SK-N-SH (cell line): ENCODE measurements at regions not wholly inside any gene's neighbourhood (a gene's known extent, or its start where the extent isn't known, plus 50 kb on each side); places are given as distances from the start of the nearest gene placed in this dataset.

Experiments used
- CTCF ChIA-PET: fragments of 300-600, 350-600 bp; formaldehyde crosslinking; extraction: SDS; loops from one replicate; lab custom pipeline; 2021; lab: Yijun Ruan, JAX
- POLR2A ChIA-PET: fragments of 350-600 bp; sonication (Branson Sonifier 250); formaldehyde crosslinking; extraction: SDS; loops from one replicate; lab custom pipeline; 2020; ENCODE audit warnings: antibody characterized with exemption, inconsistent platforms; lab: Yijun Ruan, JAX
- DNase-seq: peaks from one replicate; pipeline ENCODE4 v3.0.0; 2012
- H2AFZ ChIP-seq: fragments of 200-600 bp; sonication (generic); 2 replicates; pipeline ENCODE4 v1.8.1; 2016; ENCODE audit warnings: antibody characterized with exemption, mild to moderate bottlenecking, low read depth
- H3F3A ChIP-seq: fragments of 200-600 bp; sonication (generic); replicated peaks from 2 replicates; pipeline ENCODE3; 2016; ENCODE audit warnings: antibody characterized with exemption, mild to moderate bottlenecking; ENCODE audit not compliant: insufficient read depth
- H3K27ac ChIP-seq, 2 experiments: fragments of 200-500 bp in 1 of 2; fragments of 200-600 bp in 1 of 2; sonication (Bioruptor generic) in 1 of 2; sonication (generic), shearing (Covaris generic) in 1 of 2; 2 replicates each; pipeline versions ENCODE4 v1.5.1 to v1.6.1; 2014 to 2016; ENCODE audit warnings: low read depth in 2 of 2, inconsistent platforms in 1 of 2, low read length in 1 of 2, mild to moderate bottlenecking in 1 of 2, mixed read lengths in 1 of 2
- H3K27me3 ChIP-seq: fragments of 200-600 bp; sonication (generic), shearing (Covaris generic); 2 replicates; pipeline ENCODE4 v1.6.1; 2016; ENCODE audit warnings: mixed run types; ENCODE audit not compliant: insufficient read depth
- H3K36me3 ChIP-seq, 2 experiments: fragments of 200-500 bp in 1 of 2; fragments of 200-600 bp in 1 of 2; sonication (Bioruptor generic) in 1 of 2; sonication (generic) in 1 of 2; replicated peaks in 1 of 2; 2 replicates each; pipeline versions ENCODE3 to v1.5.1; 2014 to 2016; ENCODE audit warnings: low read length in 1 of 2, mild to moderate bottlenecking in 1 of 2; ENCODE audit not compliant: insufficient read depth in 2 of 2, control insufficient read depth in 1 of 2
- H3K4me1 ChIP-seq, 2 experiments: fragments of 200-500 bp in 1 of 2; fragments of 200-600 bp in 1 of 2; sonication (Bioruptor generic) in 1 of 2; sonication (generic), shearing (Covaris generic) in 1 of 2; 2 replicates each; pipeline versions ENCODE4 v1.5.1 to v1.6.1; 2014 to 2016; ENCODE audit warnings: low read depth in 1 of 2, low read length in 1 of 2, mixed run types in 1 of 2; ENCODE audit not compliant: insufficient read depth in 2 of 2, control insufficient read depth in 1 of 2
- H3K4me2 ChIP-seq: fragments of 200-600 bp; sonication (generic), shearing (Covaris generic); 2 replicates; pipeline ENCODE4 v1.6.1; 2017; ENCODE audit warnings: mixed run types
- H3K4me3 ChIP-seq, 2 experiments: fragments of 200-500 bp in 1 of 2; fragments of 200-600 bp in 1 of 2; sonication (Bioruptor generic) in 1 of 2; sonication (generic), shearing (Covaris generic) in 1 of 2; 2 replicates each; pipeline versions ENCODE4 v1.5.1 to v1.8.1; 2014 to 2016; ENCODE audit warnings: low read depth in 2 of 2, inconsistent platforms in 1 of 2, low read length in 1 of 2, mild to moderate bottlenecking in 1 of 2, mixed read lengths in 1 of 2, moderate library complexity in 1 of 2
- H3K79me2 ChIP-seq: fragments of 200-600 bp; sonication (generic); 2 replicates; pipeline ENCODE4 v1.8.1; 2017; ENCODE audit warnings: mild to moderate bottlenecking; ENCODE audit not compliant: insufficient read depth
- H3K9ac ChIP-seq: fragments of 200-600 bp; sonication (generic); 2 replicates; pipeline ENCODE4 v1.6.1; 2017; ENCODE audit warnings: mixed run types
- H3K9me2 ChIP-seq: fragments of 200-600 bp; sonication (generic); 2 replicates; pipeline ENCODE4 v1.6.1; 2017; ENCODE audit warnings: mixed run types
- H3K9me3 ChIP-seq: fragments of 200-600 bp; sonication (generic); 2 replicates; pipeline ENCODE4 v1.6.1; 2017; ENCODE audit warnings: mixed run types, mild to moderate bottlenecking, moderate library complexity
- H4K20me1 ChIP-seq: fragments of 200-600 bp; sonication (generic); 2 replicates; pipeline ENCODE4 v1.6.1; 2017; ENCODE audit warnings: mild to moderate bottlenecking, mixed run types; ENCODE audit not compliant: insufficient read depth
- ELF1 ChIP-seq: IDR thresholded peaks from 2 replicates; pipeline ENCODE4 v1.4.0; 2012
- EP300 ChIP-seq, 2 experiments: IDR thresholded peaks; 2 replicates each; pipeline versions ENCODE4 v1.4.0 to v1.6.1; 2012; ENCODE audit warnings: borderline replicate concordance in 1 of 2, low read depth in 1 of 2, low read length in 1 of 2
- EZH2phosphoT487 ChIP-seq: fragments of 200-600 bp; sonication (generic); IDR thresholded peaks from 2 replicates; pipeline ENCODE4 v1.6.1; 2017; ENCODE audit warnings: low read depth, mixed run types, mild to moderate bottlenecking, antibody characterized with exemption, moderate library complexity, borderline replicate concordance
- FOXM1 ChIP-seq: IDR thresholded peaks from 2 replicates; pipeline ENCODE4 v1.4.0; 2012; ENCODE audit warnings: low read depth, mild to moderate bottlenecking
- GABPA ChIP-seq: IDR thresholded peaks from 2 replicates; pipeline ENCODE4 v1.4.0; 2012; ENCODE audit warnings: low read depth, mild to moderate bottlenecking
- JUND ChIP-seq: IDR thresholded peaks from 2 replicates; pipeline ENCODE4 v1.4.0; 2012
- MEF2A ChIP-seq: IDR thresholded peaks from 2 replicates; pipeline ENCODE4 v1.4.0; 2012; ENCODE audit warnings: low read depth, borderline replicate concordance
- MXI1 ChIP-seq: IDR thresholded peaks from 2 replicates; pipeline ENCODE4 v1.6.1; 2012; ENCODE audit warnings: mild to moderate bottlenecking, low read depth, low read length, improper control_type of control experiment
- NFIC ChIP-seq: IDR thresholded peaks from 2 replicates; pipeline ENCODE4 v1.4.0; 2012; ENCODE audit warnings: borderline replicate concordance
- NRF1 ChIP-seq: IDR thresholded peaks from 2 replicates; pipeline ENCODE4 v1.6.1; 2012; ENCODE audit warnings: low read depth, mild to moderate bottlenecking, low read length
- POLR2AphosphoS5 ChIP-seq: IDR thresholded peaks from 2 replicates; pipeline ENCODE4 v1.6.1; 2012; ENCODE audit warnings: low read depth, low read length
- RAD21 ChIP-seq: IDR thresholded peaks from 2 replicates; pipeline ENCODE4 v1.6.1; 2012; ENCODE audit warnings: mild to moderate bottlenecking, low read length
- RCOR1 ChIP-seq: fragments of 150-350 bp; IDR thresholded peaks from 2 replicates; pipeline ENCODE4 v1.6.1; 2017; ENCODE audit warnings: antibody characterized with exemption, low read length
- RFX5 ChIP-seq: IDR thresholded peaks from 2 replicates; pipeline ENCODE4 v1.6.1; 2012; ENCODE audit warnings: mild to moderate bottlenecking, improper control_type of control experiment, low read length
- SIN3A ChIP-seq: IDR thresholded peaks from 2 replicates; pipeline ENCODE4 v1.6.1; 2012; ENCODE audit warnings: low read depth, mild to moderate bottlenecking, low read length, moderate library complexity, borderline replicate concordance
- SMC3 ChIP-seq: IDR thresholded peaks from 2 replicates; pipeline ENCODE4 v1.6.1; 2012; ENCODE audit warnings: low read depth, low read length, improper control_type of control experiment
- TAF1 ChIP-seq: IDR thresholded peaks from 2 replicates; pipeline ENCODE4 v1.6.1; 2012; ENCODE audit warnings: low read depth, mild to moderate bottlenecking, low read length, moderate library complexity, borderline replicate concordance
- TCF12 ChIP-seq: IDR thresholded peaks from 2 replicates; pipeline ENCODE4 v1.4.0; 2012
- YY1 ChIP-seq: IDR thresholded peaks from 2 replicates; pipeline ENCODE4 v1.4.0; 2012; ENCODE audit warnings: low read depth, mild to moderate bottlenecking
- WGBS: methylation state at CpG from one replicate; pipeline ENCODE4 v1.1.6; 2017; ENCODE audit warnings: low lambda C conversion rate; 5-methylcytosine and 5-hydroxymethylcytosine counted together
- TF ChIP-seq, protein P1 (sequence below): IDR thresholded peaks from 2 replicates; pipeline ENCODE4 v1.4.0; 2012; ENCODE audit warnings: low read depth, borderline replicate concordance
- TF ChIP-seq, protein P2 (sequence below): IDR thresholded peaks from 2 replicates; pipeline ENCODE4 v1.4.0; 2012; ENCODE audit warnings: low read depth
- TF ChIP-seq, protein P3 (sequence below): fragments of 150-350 bp; IDR thresholded peaks from 2 replicates; pipeline ENCODE4 v1.6.1; 2016; ENCODE audit warnings: mild to moderate bottlenecking, low read depth, low read length

DNA sequence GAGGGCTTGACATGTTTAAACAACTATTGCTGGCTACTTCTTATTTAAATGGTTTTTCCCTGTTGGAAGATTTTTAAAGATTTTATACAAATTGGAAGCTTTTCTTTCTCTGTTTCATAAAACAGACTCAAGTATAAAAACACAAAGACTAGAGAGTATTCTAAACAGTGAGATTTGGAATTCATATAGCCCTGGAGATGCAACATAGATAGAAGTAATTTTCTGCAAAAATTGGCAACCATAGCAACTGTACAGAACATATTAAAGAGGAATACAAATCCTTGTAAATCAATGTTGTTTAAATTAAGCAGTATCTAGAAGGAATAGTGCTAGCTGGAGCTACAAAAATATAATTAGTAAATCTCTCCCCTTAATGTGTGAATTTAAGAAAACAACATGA lies 2612.9 kb upstream of the PCDH20 start:
- no peak overlapping the region for H2AFZ ChIP-seq
- H3F3A ChIP-seq: no peaks in the 10 kb centered on the region
- CTCF ChIA-PET: no interaction called here
- no peaks in the 10 kb centered on the region for H4K20me1 ChIP-seq
- no peaks in the 10 kb centered on the region for H3K4me1 ChIP-seq
- H3K9me3 ChIP-seq: no peaks in the 10 kb centered on the region
- no peak overlapping the region for H3K9ac ChIP-seq
- no peaks in the 10 kb centered on the region for H3K9me2 ChIP-seq
- POLR2A ChIA-PET: no interaction called here
- no peak for TF ChIP-seq EP300 (IDR thresholded peaks at IDR 0.05; ENCODE audit: borderline replicate concordance in 1 of 2, low read depth in 1 of 2, low read length in 1 of 2)
- TF ChIP-seq JUND: no peak
- no peak for TF ChIP-seq TAF1
- TF ChIP-seq, protein P1, sequence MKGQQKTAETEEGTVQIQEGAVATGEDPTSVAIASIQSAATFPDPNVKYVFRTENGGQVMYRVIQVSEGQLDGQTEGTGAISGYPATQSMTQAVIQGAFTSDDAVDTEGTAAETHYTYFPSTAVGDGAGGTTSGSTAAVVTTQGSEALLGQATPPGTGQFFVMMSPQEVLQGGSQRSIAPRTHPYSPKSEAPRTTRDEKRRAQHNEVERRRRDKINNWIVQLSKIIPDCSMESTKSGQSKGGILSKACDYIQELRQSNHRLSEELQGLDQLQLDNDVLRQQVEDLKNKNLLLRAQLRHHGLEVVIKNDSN: no peak
- no peak overlapping the region for H3K4me3 ChIP-seq
- H3K4me2 ChIP-seq: no peak overlapping the region
- no peaks in the 10 kb centered on the region for H3K27me3 ChIP-seq
- H3K27ac ChIP-seq: no peak overlapping the region
- no peak for DNase-seq
- no peaks in the 10 kb centered on the region for H3K36me3 ChIP-seq
- no peaks in the 10 kb centered on the region for H3K79me2 ChIP-seq

- Histone ChIP-seq H3K9ac (no peak overlapping the region), H3F3A (no peaks in the 10 kb centered on the region), H3K4me3 (no peak overlapping the region), H3K9me2 (no peaks in the 10 kb centered on the region), H4K20me1 (no peaks in the 10 kb centered on the region), H3K27ac (no peak overlapping the region), H3K4me2 (no peak overlapping the region), H3K9me3 (no peaks in the 10 kb centered on the region), H2AFZ (no peak overlapping the region), H3K36me3 (no peaks in the 10 kb centered on the region), H3K4me1 (no peaks in the 10 kb centered on the region), H3K27me3 (no peaks in the 10 kb centered on the region), H3K79me2 (no peaks in the 10 kb centered on the region)
- TF ChIP-seq YY1: no peak
- TF ChIP-seq GABPA: no peak
- TF ChIP-seq, protein P2, sequence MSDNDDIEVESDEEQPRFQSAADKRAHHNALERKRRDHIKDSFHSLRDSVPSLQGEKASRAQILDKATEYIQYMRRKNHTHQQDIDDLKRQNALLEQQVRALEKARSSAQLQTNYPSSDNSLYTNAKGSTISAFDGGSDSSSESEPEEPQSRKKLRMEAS: no peak
- TF ChIP-seq NFIC: no peak
- no peak for TF ChIP-seq MXI1
- TF ChIP-seq ELF1: no peak
- no peak for TF ChIP-seq NRF1
- WGBS: 40% methylated on average over 2 of the region's 2 CpGs
- DNase-seq: no peak
- CTCF ChIA-PET: no interaction called here
- POLR2A ChIA-PET: no interaction called here
Observed at GRCh38 chr13:64020126-64020525, 2604.5 kb upstream of the PCDH20 start.

DNA sequence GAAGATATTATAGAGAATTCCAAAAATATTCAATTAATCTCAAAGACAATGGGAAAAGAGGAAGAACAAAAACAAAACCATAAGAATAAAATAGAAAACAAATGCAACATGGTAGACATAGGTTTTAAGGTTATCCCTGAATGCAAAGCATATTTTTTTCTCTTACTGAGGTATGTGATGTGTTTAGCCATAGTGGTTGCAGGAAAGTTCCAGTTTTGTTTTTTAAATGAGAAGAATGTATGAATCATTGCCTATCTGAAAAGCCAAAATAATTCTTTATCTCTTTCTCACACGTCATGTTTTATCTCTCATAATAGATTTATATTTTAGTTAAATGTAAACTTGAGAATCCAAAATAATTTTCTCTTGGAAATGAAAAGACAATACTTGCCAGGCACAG lies 2591.7 kb upstream of the PCDH20 start:
- Histone ChIP-seq H3K27me3 (no peaks in the 10 kb centered on the region), H3K79me2 (no peaks in the 10 kb centered on the region), H3K27ac (no peak overlapping the region), H4K20me1 (no peaks in the 10 kb centered on the region), H3K4me3 (no peak overlapping the region), H3K9ac (no peak overlapping the region), H3K4me1 (no peaks in the 10 kb centered on the region; a peak in 2 of 4 replicates), H3K36me3 (no peaks in the 10 kb centered on the region), H3K9me2 (no peaks in the 10 kb centered on the region), H3F3A (no peaks in the 10 kb centered on the region), H3K4me2 (no peak overlapping the region), H3K9me3 (no peaks in the 10 kb centered on the region), H2AFZ (no peak overlapping the region)
- ChIA-PET POLR2A (no interaction called here), CTCF (no interaction called here)
- WGBS: 52% methylated on average over 1 of the region's 1 CpG
- DNase-seq: no peak
- TF ChIP-seq TCF12: no peak
- TF ChIP-seq POLR2AphosphoS5: no peak
- TF ChIP-seq JUND: no peak
- no peak for TF ChIP-seq FOXM1
- no peak for TF ChIP-seq YY1
- TF ChIP-seq ELF1: no peak
- no peak for TF ChIP-seq RAD21
- TF ChIP-seq, protein P3, sequence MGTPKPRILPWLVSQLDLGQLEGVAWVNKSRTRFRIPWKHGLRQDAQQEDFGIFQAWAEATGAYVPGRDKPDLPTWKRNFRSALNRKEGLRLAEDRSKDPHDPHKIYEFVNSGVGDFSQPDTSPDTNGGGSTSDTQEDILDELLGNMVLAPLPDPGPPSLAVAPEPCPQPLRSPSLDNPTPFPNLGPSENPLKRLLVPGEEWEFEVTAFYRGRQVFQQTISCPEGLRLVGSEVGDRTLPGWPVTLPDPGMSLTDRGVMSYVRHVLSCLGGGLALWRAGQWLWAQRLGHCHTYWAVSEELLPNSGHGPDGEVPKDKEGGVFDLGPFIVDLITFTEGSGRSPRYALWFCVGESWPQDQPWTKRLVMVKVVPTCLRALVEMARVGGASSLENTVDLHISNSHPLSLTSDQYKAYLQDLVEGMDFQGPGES: no peak
- no peak for TF ChIP-seq MEF2A
- TF ChIP-seq SMC3: no peak
- no peak for TF ChIP-seq RFX5
- no peak for TF ChIP-seq EZH2phosphoT487
- TF ChIP-seq, protein P2: no peak
- TF ChIP-seq, protein P1: no peak
- TF ChIP-seq EP300 (IDR thresholded peaks at IDR 0.05; ENCODE audit: borderline replicate concordance in 1 of 2, low read depth in 1 of 2, low read length in 1 of 2): no peak
- TF ChIP-seq RCOR1: no peak
- no peak for TF ChIP-seq SIN3A
